ENCODE measurements at regions not wholly inside any gene's neighbourhood (a gene's known extent, or its start where the extent isn't known, plus 50 kb on each side); places are given as distances from the start of the nearest gene placed in this dataset.

GRCh38 chr20:52410182-52410647 is 218.6 kb upstream of the ZFP64 start:
- H3K9me3 ChIP-seq (ENCODE audit: control insufficient read depth in 1 of 2, insufficient read depth in 1 of 2, low read length in 2 of 2) = peaks cover 5 to 6% of the 10 kb centered on the region in 2 experiments
- peak overlapping the region; percentile 25 for H3K4me3 ChIP-seq (ENCODE audit: low read length)
- H3K27ac ChIP-seq (ENCODE audit: low read depth in 1 of 2, low read length in 2 of 2) = peak overlapping the region; percentile 89 to 96
- no peaks in the 10 kb centered on the region for H3K36me3 ChIP-seq (ENCODE audit: insufficient read depth, low read length)
- peak overlapping the region; percentile 81 for H3K4me3 Mint-ChIP-seq
- TF ChIP-seq, protein P1, sequence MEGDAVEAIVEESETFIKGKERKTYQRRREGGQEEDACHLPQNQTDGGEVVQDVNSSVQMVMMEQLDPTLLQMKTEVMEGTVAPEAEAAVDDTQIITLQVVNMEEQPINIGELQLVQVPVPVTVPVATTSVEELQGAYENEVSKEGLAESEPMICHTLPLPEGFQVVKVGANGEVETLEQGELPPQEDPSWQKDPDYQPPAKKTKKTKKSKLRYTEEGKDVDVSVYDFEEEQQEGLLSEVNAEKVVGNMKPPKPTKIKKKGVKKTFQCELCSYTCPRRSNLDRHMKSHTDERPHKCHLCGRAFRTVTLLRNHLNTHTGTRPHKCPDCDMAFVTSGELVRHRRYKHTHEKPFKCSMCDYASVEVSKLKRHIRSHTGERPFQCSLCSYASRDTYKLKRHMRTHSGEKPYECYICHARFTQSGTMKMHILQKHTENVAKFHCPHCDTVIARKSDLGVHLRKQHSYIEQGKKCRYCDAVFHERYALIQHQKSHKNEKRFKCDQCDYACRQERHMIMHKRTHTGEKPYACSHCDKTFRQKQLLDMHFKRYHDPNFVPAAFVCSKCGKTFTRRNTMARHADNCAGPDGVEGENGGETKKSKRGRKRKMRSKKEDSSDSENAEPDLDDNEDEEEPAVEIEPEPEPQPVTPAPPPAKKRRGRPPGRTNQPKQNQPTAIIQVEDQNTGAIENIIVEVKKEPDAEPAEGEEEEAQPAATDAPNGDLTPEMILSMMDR (IDR thresholded peaks at IDR 0.05) = no peak
- peak overlapping the region; percentile 96 for H3K27ac Mint-ChIP-seq
- H3K9me3 Mint-ChIP-seq = peaks cover 5% of the 10 kb centered on the region
- peaks cover 61% of the 10 kb centered on the region for H3K4me1 ChIP-seq (ENCODE audit: insufficient read depth, low read length)
- POLR2A ChIA-PET = interaction anchor here (0.6 to 3.2 kb wide), 28 partner anchors 10 to 1696 kb away, joined by 3 to 39 read pairs (median 4); partner anchors contain the start of gene ZFP64
- peak; percentile 86 for ATAC-seq (ENCODE audit: poor library complexity)
- H3K4me1 Mint-ChIP-seq (ENCODE audit: low read depth) = peaks cover 84% of the 10 kb centered on the region
- CTCF ChIA-PET = interaction anchor here (1.7 kb wide), 1 partner anchor 98 kb away, joined by 5 read pairs; no protein-coding TSS in a partner anchor
- peaks cover 32% of the 10 kb centered on the region for H3K36me3 Mint-ChIP-seq (ENCODE audit: low read depth)
- H3K27me3 Mint-ChIP-seq = no peaks in the 10 kb centered on the region
- intact Hi-C loops (cut with DNase I, micrococcal nuclease) = loop anchor here in 1 of 2 experiments (1.0 kb wide), 1 partner anchor 562 kb away; the partner anchor contains the start of gene TSHZ2
- no peaks in the 10 kb centered on the region for H3K27me3 ChIP-seq (ENCODE audit: control insufficient read depth in 1 of 2, insufficient read depth in 2 of 2, low read length in 2 of 2)
- peak; percentile 46 to 94 (median 62) for DNase-seq

DNA sequence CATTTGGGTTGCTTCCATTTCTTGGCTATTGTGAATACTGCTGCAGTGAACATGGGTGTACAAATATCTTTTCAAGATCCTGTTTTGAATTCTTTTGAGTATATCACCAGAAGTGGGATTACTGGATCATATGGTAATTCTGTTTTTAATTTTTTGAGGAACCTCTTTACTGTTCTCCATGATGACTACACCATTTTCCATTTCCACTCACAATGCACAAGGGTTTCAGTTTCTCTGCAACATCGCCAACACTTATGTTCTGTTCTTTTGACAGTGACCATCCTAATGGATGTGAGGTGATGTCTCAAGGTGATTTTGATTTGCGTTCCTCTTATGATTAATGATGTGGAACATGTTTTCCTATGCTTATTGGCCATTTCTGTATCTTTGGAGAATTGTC is 214.4 kb upstream of the ZFP64 start:
- peaks cover 81% of the 10 kb centered on the region for H3K4me1 Mint-ChIP-seq (ENCODE audit: low read depth)
- ChIA-PET POLR2A (interaction anchor here (1.1 to 1.6 kb wide), 4 partner anchors 8 to 569 kb away, joined by 3 to 7 read pairs (median 4); no protein-coding TSS in a partner anchor), CTCF (interaction anchor here (0.7 to 1.5 kb wide), 2 partner anchors 51 to 94 kb away, joined by 3 to 5 read pairs; no protein-coding TSS in a partner anchor)
- Histone ChIP-seq H3K36me3 (ENCODE audit: insufficient read depth, low read length) (no peaks in the 10 kb centered on the region), H3K9me3 (ENCODE audit: control insufficient read depth in 1 of 2, insufficient read depth in 1 of 2, low read length in 2 of 2) (no peaks in the 10 kb centered on the region), H3K4me3 (ENCODE audit: low read length) (no peak overlapping the region), H3K27me3 (ENCODE audit: control insufficient read depth in 1 of 2, insufficient read depth in 2 of 2, low read length in 2 of 2) (no peaks in the 10 kb centered on the region), H3K27ac (ENCODE audit: low read depth in 1 of 2, low read length in 2 of 2) (peak overlapping the region in 1 of 2 donors; percentile 29), H3K4me1 (ENCODE audit: insufficient read depth, low read length) (peaks cover 55% of the 10 kb centered on the region)
- peaks cover 26% of the 10 kb centered on the region for H3K36me3 Mint-ChIP-seq (ENCODE audit: low read depth)
- ATAC-seq (ENCODE audit: poor library complexity) (no peak), DNase-seq (no peak)
- H3K27me3 Mint-ChIP-seq = no peaks in the 10 kb centered on the region
- H3K9me3 Mint-ChIP-seq = peaks cover 3% of the 10 kb centered on the region
- peak overlapping the region; percentile 96 for H3K27ac Mint-ChIP-seq
- TF ChIP-seq, protein P1 (IDR thresholded peaks at IDR 0.05) = no peak
- intact Hi-C loops (cut with DNase I, micrococcal nuclease) = loop anchor here in 1 of 2 experiments (5.0 kb wide), 1 partner anchor 214 kb away; the partner anchor contains the start of gene ZFP64
- H3K4me3 Mint-ChIP-seq = peak overlapping the region; percentile 32

DNA sequence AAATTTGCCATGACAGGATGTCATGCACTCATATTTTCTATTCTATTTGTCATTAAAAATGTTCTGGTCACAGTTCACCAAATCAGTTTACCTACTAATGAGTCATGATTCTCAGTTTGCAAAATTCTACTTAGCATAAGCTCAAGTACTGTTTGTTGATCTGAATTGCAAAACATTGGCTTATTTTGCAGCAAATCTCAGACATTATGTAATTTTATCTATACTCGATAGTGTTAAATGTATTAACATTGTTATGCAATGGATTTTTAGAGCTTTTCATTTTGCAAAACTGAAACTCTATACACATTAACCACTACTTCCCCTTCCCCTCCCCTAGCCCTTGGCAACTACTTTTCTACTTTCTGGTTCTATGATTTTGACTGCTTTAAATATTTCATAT is 213.8 kb upstream of the ZFP64 start:
- Histone ChIP-seq H3K4me1 (ENCODE audit: insufficient read depth, low read length) (peaks cover 50% of the 10 kb centered on the region), H3K27me3 (ENCODE audit: control insufficient read depth in 1 of 2, insufficient read depth in 2 of 2, low read length in 2 of 2) (no peaks in the 10 kb centered on the region), H3K4me3 (ENCODE audit: low read length) (no peak overlapping the region), H3K27ac (ENCODE audit: low read depth in 1 of 2, low read length in 2 of 2) (peak overlapping the region; percentile 41 to 88), H3K36me3 (ENCODE audit: insufficient read depth, low read length) (no peaks in the 10 kb centered on the region), H3K9me3 (ENCODE audit: control insufficient read depth in 1 of 2, insufficient read depth in 1 of 2, low read length in 2 of 2) (no peaks in the 10 kb centered on the region)
- Mint-ChIP-seq H3K4me1 (ENCODE audit: low read depth) (peaks cover 80% of the 10 kb centered on the region), H3K36me3 (ENCODE audit: low read depth) (peaks cover 22% of the 10 kb centered on the region), H3K27ac (peak overlapping the region; percentile 96), H3K4me3 (peak overlapping the region; percentile 32), H3K9me3 (peaks cover 3% of the 10 kb centered on the region), H3K27me3 (no peaks in the 10 kb centered on the region)
- TF ChIP-seq, protein P1 (IDR thresholded peaks at IDR 0.05) = no peak
- DNase-seq (peak in 3 of 14 experiments; percentile 45 to 68 (median 56)), ATAC-seq (ENCODE audit: poor library complexity) (peak; percentile 24)
- intact Hi-C loops (cut with DNase I, micrococcal nuclease) = loop anchor here in 1 of 2 experiments (5.0 kb wide), 1 partner anchor 213 kb away; the partner anchor contains the start of gene ZFP64
- ChIA-PET POLR2A (interaction anchor here (0.8 to 1.6 kb wide), 10 partner anchors 9 to 1204 kb away, joined by 3 to 7 read pairs (median 3); no protein-coding TSS in a partner anchor), CTCF (interaction anchor here (0.7 to 1.5 kb wide), 2 partner anchors 51 to 93 kb away, joined by 3 to 5 read pairs; no protein-coding TSS in a partner anchor)
